Activated naive CD4-positive, alpha-beta T cell treated with anti-CD3 and anti-CD28 coated beads for 36 hours (primary cell): ENCODE measurements at regions not wholly inside any gene's neighbourhood (a gene's known extent, or its start where the extent isn't known, plus 50 kb on each side); places are given as distances from the start of the nearest gene placed in this dataset.

ENCODE experiments used
- CTCF ChIA-PET: fragments of 350-600 bp; sonication (Branson Sonifier 250); formaldehyde crosslinking; loops from one replicate; lab custom pipeline; 2021; ENCODE audit warnings: antibody characterized with exemption; lab: Charles Lee
- DNase-seq: peaks from one replicate; pipeline ENCODE4 v3.0.0-alpha.2; 2020
- H3K27ac Mint-ChIP-seq: one replicate; pipeline ENCODE4 v1.8.0; 2021; ENCODE audit warnings: mild to moderate bottlenecking, mixed read lengths
- H3K27me3 Mint-ChIP-seq: one replicate; pipeline ENCODE4 v1.8.0; 2021; ENCODE audit warnings: low read depth, mixed read lengths
- H3K36me3 Mint-ChIP-seq: one replicate; pipeline ENCODE4 v1.8.0; 2021; ENCODE audit warnings: low read depth, mixed read lengths
- H3K4me1 Mint-ChIP-seq: one replicate; pipeline ENCODE4 v1.8.0; 2021; ENCODE audit warnings: low read depth, mixed read lengths
- H3K4me3 Mint-ChIP-seq: one replicate; pipeline ENCODE4 v1.8.0; 2021; ENCODE audit warnings: mild to moderate bottlenecking, moderate library complexity, mixed read lengths
- H3K9me3 Mint-ChIP-seq: one replicate; pipeline ENCODE4 v1.8.0; 2021; ENCODE audit warnings: mixed read lengths
- intact Hi-C: fragments of 100-400 bp; cut with micrococcal nuclease; formaldehyde crosslinking; loops from one replicate; pipeline ENCODE4 v1.15.1; 2023

GRCh38 chr14:42241101-42241500 is 634.4 kb downstream of the LRFN5 start:
- no peak for DNase-seq
- Mint-ChIP-seq H3K9me3 (peaks cover 10% of the 10 kb centered on the region), H3K27ac (no peak overlapping the region), H3K4me1 (no peaks in the 10 kb centered on the region), H3K27me3 (no peaks in the 10 kb centered on the region), H3K4me3 (no peak overlapping the region), H3K36me3 (no peaks in the 10 kb centered on the region)
- CTCF ChIA-PET: no interaction called here
- intact Hi-C loops: no loop called here

- intact Hi-C loops: no loop called here
- no peak overlapping the region for H3K27ac Mint-ChIP-seq
These were observed 623.3 kb downstream of the LRFN5 start for GRCh38 chr14:42229976-42230375.

GRCh38 chr14:42229294-42229693 is 622.6 kb downstream of the LRFN5 start:
- no peak for DNase-seq
- Mint-ChIP-seq H3K36me3 (no peaks in the 10 kb centered on the region), H3K27me3 (no peaks in the 10 kb centered on the region), H3K4me1 (no peaks in the 10 kb centered on the region), H3K9me3 (peaks cover 1% of the 10 kb centered on the region), H3K27ac (no peak overlapping the region), H3K4me3 (no peak overlapping the region)
- intact Hi-C loops: no loop called here
- CTCF ChIA-PET: no interaction called here

More at GRCh38 chr14:42229976-42230375, 623.3 kb downstream of the LRFN5 start:
- CTCF ChIA-PET: no interaction called here
- Mint-ChIP-seq H3K27me3 (no peaks in the 10 kb centered on the region), H3K4me1 (no peaks in the 10 kb centered on the region), H3K9me3 (peaks cover 1% of the 10 kb centered on the region), H3K4me3 (no peak overlapping the region), H3K36me3 (no peaks in the 10 kb centered on the region)
- DNase-seq: no peak

- CTCF ChIA-PET: no interaction called here
- no peaks in the 10 kb centered on the region for H3K27me3 Mint-ChIP-seq
- no peak overlapping the region for H3K27ac Mint-ChIP-seq
- H3K4me1 Mint-ChIP-seq: no peaks in the 10 kb centered on the region
- H3K36me3 Mint-ChIP-seq: no peaks in the 10 kb centered on the region
- no peak for DNase-seq
- H3K4me3 Mint-ChIP-seq: no peak overlapping the region
- peaks cover 1% of the 10 kb centered on the region for H3K9me3 Mint-ChIP-seq
- intact Hi-C loops: no loop called here
These were observed 621.9 kb downstream of the LRFN5 start for GRCh38 chr14:42228611-42229010.

DNA sequence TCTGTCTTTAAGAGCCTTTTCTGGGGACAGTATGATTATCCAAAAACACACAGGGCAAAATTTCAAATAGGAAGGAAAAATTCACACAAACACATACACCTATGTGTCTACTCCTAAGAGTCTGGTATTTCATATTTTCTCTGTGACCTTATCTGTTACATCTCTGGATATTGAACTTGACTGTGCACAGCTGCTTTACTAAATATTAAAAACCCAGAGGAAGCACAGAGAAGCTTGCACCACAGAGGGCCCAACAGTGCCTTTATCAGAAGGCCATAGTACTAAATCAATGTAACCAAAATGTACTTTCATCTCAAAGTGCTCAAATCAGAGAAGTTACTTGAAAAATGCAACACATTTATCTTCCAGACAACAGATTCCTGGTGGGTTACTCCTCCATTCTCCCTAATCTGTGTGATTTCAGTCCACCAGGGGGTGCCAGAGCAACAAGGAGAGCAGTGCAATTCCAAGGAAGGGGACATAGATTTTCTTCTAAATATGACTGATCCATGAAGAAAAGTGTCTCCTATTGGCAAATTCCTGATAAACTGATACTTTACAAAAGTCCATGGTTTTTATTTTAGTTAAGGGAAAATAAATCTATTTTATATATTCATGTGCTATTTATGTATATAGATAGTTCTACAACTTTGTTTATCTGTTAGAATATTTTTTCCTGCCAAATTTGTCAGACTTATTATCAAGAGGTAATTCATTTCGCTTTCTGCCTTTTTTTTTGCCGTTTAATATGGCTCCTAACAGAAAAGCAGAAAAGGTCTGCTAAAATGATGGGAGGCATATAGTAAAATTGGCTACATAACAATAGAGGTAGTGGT is 617.6 kb downstream of the LRFN5 start:
- peaks cover 1% of the 10 kb centered on the region for H3K9me3 Mint-ChIP-seq
- H3K4me3 Mint-ChIP-seq: no peak overlapping the region
- no peaks in the 10 kb centered on the region for H3K36me3 Mint-ChIP-seq
- peak; percentile 47 for DNase-seq
- H3K27ac Mint-ChIP-seq: no peak overlapping the region
- no peaks in the 10 kb centered on the region for H3K4me1 Mint-ChIP-seq
- H3K27me3 Mint-ChIP-seq: no peaks in the 10 kb centered on the region
- intact Hi-C loops: loop anchor here (5.0 kb wide), 1 partner anchor 1668 kb away; no protein-coding TSS in a partner anchor
- CTCF ChIA-PET: no interaction called here

DNA sequence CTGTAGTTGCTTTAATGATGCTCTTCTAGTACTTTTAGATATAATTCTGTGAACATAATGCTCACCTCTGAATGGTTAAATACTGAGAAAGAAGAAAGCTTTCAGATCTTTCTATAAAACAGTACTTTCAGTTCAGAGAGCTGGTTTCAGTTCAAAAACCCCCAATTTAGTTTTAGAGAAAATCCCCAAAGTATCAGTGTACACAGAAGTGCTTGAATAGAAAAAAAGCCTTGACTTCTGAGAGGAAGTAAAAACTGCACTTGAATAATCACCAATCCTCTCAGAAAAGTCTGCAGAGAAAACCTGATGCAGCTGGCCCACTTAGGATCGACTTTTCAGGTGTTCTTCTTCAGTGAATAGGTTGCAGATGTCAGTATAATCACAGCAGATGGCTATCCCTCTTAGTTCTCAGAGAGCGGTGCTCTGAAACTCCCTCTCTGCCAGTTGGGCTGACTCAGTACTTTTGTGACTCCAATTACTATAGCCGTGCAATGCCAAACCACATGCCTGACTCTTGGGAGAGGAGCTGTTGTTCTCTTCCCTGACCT is 616.3 kb downstream of the LRFN5 start:
- DNase-seq: no peak
- Mint-ChIP-seq H3K4me3 (no peak overlapping the region), H3K27me3 (no peaks in the 10 kb centered on the region), H3K36me3 (no peaks in the 10 kb centered on the region), H3K4me1 (no peaks in the 10 kb centered on the region), H3K27ac (no peak overlapping the region), H3K9me3 (peaks cover 1% of the 10 kb centered on the region)
- CTCF ChIA-PET: interaction anchor here (0.7 kb wide), 1 partner anchor 297 kb away, joined by 3 read pairs; no protein-coding TSS in a partner anchor
- intact Hi-C loops: loop anchor here (5.0 kb wide), 1 partner anchor 1669 kb away; no protein-coding TSS in a partner anchor

GRCh38 chr14:42214981-42215491 is 608.4 kb downstream of the LRFN5 start:
- Mint-ChIP-seq H3K36me3 (no peaks in the 10 kb centered on the region), H3K4me1 (no peaks in the 10 kb centered on the region), H3K4me3 (no peak overlapping the region), H3K9me3 (no peaks in the 10 kb centered on the region), H3K27ac (no peak overlapping the region), H3K27me3 (peaks cover 1% of the 10 kb centered on the region)
- CTCF ChIA-PET: no interaction called here
- intact Hi-C loops: no loop called here
- no peak for DNase-seq

DNA sequence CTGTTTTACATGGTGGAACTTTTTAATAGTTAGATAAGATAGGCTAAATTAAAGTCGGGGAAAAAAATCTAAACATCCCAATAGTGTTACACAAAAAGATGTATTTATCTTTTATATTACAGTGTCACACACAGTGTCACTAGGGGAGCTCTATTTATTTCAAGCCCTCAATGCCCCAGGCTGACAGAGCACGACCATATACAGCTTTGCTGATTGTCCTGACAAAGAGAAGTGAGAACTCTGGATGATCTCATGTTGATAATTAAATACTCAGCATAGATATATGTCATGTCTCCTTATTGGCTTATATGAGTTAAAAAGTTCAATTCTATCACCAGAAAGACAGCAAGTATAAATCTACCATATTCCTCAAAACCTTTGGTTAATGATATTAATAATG is 594.3 kb downstream of the LRFN5 start:
- intact Hi-C loops: no loop called here

DNA sequence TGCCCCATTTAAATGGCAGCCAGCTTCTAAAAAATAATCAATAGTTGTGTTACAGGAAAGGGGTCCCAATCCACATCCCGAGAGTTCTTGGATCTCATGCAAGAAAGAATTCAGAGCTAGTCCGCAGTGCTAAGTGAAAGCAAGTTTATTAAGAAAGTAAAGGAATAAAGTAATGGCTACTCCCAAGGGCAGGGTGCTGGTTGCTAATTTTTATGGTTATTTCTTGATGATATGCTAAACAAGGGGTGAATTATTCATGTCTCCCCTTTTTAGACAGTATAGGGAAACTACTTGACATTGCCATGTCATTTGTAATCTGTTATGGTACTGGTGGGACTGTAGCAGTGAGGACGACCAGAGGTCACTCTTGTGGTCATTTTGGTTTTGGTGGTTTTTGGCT is 591.3 kb downstream of the LRFN5 start:
- Mint-ChIP-seq H3K27ac (no peak overlapping the region), H3K9me3 (no peaks in the 10 kb centered on the region), H3K4me3 (no peak overlapping the region), H3K4me1 (no peaks in the 10 kb centered on the region), H3K36me3 (no peaks in the 10 kb centered on the region), H3K27me3 (no peaks in the 10 kb centered on the region)
- intact Hi-C loops: no loop called here
- DNase-seq: no peak
- CTCF ChIA-PET: no interaction called here

More for the DNA sequence above, 594.3 kb downstream of the LRFN5 start:
- no peaks in the 10 kb centered on the region for H3K4me1 Mint-ChIP-seq
- CTCF ChIA-PET: no interaction called here
- no peak for DNase-seq
- no peaks in the 10 kb centered on the region for H3K36me3 Mint-ChIP-seq
- H3K27ac Mint-ChIP-seq: no peak overlapping the region
- no peak overlapping the region for H3K4me3 Mint-ChIP-seq
- H3K27me3 Mint-ChIP-seq: no peaks in the 10 kb centered on the region
- H3K9me3 Mint-ChIP-seq: peaks cover 6% of the 10 kb centered on the region

DNA sequence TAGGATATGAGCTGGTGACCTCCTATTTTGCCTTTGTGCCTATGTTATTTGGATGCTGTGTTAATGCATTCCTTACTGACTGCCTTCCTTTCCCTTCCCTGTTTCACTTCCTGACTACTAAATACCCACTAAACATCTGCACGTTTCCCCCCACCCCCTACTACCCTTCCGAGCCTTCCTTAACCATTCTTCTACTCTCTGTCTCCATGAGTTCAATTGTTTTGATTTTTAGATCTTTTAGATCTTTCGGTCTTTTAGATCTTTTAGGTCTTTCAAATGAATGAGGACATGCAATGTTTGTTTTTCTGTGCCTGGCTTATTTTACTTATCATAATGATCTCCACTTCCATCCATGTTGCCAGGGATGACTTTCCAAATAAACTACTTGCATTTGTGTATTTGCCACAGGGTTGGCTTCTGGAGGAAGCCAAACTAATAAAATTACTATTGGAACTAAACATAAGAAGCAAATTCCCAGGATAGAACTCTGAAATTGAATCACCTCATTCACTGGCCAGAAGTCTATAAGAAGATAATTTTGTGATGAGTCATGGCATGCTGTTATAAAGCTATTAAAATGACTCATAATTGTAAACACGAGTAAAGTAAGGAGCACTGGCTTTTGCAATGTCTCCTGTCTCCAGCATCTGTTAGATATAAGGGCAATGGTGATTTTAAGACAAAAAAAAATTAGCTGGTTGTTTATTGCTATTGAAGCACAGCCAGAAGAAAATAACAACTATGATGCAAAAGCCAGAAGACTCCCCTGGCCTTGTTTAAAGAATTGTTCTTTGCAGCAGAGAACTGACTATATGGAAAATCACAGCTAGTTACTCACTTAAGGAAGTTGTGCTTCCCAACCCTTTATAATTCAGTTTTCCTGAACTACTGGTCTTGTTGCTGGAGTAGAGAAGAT is 586.3 kb downstream of the LRFN5 start:
- no peaks in the 10 kb centered on the region for H3K36me3 Mint-ChIP-seq
- intact Hi-C loops: no loop called here
- CTCF ChIA-PET: no interaction called here
- no peak overlapping the region for H3K27ac Mint-ChIP-seq
- no peaks in the 10 kb centered on the region for H3K9me3 Mint-ChIP-seq
- H3K4me3 Mint-ChIP-seq: no peak overlapping the region
- H3K27me3 Mint-ChIP-seq: no peaks in the 10 kb centered on the region
- DNase-seq: no peak
- no peaks in the 10 kb centered on the region for H3K4me1 Mint-ChIP-seq

DNA sequence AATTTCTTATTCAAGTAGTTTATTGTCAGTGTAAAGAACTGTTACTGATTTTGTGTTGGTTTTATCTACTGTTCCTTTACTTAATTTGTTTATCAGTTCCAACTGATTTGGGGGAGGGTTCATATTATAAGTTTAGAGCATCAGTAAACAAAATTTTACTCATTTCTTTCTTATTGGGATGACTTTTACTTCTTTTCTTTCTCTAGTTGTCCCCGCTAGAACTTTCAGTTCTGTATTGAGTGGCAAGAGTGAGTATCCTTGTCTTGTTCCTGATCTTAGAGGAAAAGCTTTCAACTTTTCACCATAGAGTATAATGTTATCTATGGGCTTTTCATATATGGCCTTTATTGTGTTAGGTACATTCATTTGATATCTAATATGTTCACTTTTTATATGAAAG is 584.1 kb downstream of the LRFN5 start:
- no peaks in the 10 kb centered on the region for H3K36me3 Mint-ChIP-seq
- H3K4me3 Mint-ChIP-seq: no peak overlapping the region
- no peak for DNase-seq
- H3K9me3 Mint-ChIP-seq: no peaks in the 10 kb centered on the region
- no peak overlapping the region for H3K27ac Mint-ChIP-seq
- intact Hi-C loops: no loop called here
- CTCF ChIA-PET: no interaction called here
- no peaks in the 10 kb centered on the region for H3K27me3 Mint-ChIP-seq
- no peaks in the 10 kb centered on the region for H3K4me1 Mint-ChIP-seq

DNA sequence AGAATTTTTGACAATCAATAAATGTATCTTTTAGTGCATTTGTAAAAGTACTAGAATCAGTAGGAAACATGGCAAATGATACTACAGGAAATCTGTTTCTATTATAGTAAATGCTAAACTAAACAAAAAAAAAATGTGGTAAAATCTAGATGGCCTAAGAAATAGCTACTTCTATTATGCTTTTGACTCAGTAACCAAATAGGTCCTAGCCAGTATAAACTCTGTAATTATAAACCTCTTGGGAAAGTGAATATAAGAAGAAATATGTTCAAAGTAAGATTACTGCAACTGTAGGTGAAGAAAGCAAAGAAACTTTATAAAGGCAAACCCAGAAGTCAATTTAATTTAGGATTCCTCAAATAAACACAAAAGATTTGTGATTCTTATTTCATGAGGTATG is 581.2 kb downstream of the LRFN5 start:
- no peak for DNase-seq
- Mint-ChIP-seq H3K27me3 (no peaks in the 10 kb centered on the region), H3K9me3 (no peaks in the 10 kb centered on the region), H3K27ac (no peak overlapping the region), H3K36me3 (no peaks in the 10 kb centered on the region), H3K4me1 (no peaks in the 10 kb centered on the region), H3K4me3 (no peak overlapping the region)
- intact Hi-C loops: no loop called here
- CTCF ChIA-PET: no interaction called here
